GM20000 (cell line): ENCODE measurements at regions not wholly inside any gene's neighbourhood (a gene's known extent, or its start where the extent isn't known, plus 50 kb on each side); places are given as distances from the start of the nearest gene placed in this dataset.
"Not testable (repeated sequence)": the region's sequence is repeated elsewhere in the genome, so short reads cannot be mapped to it uniquely, and the experiment has no call there.

ENCODE experiments used
- DNase-seq: peaks from one replicate; pipeline ENCODE4 v3.0.0; 2012; ENCODE audit warnings: low spot score
- TF ChIP-seq, protein P1 (sequence below): IDR thresholded peaks from 2 replicates; pipeline ENCODE4 v1.5.1; 2012; ENCODE audit warnings: mild to moderate bottlenecking, control low read depth; ENCODE audit errors: extremely low read depth, missing control alignments

DNA sequence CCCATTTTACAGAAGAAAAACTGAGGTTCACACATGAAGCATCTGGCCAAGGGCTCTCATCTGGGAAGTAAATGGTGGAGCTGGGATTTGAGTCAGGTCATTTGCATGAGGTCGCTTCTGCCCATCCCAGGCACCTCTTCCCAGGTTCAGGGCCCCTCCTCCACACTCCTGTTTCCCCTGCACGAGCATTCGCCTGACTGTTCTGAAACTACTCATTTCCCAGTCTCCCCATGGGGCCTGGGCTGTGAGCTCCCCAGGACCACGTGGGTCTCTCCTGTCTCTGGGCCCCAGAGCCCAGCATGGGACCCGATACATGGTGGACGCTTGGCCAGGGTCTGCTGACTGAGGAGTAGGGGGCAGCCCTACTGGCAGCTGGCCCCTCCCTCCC lies 360.8 kb downstream of the MATN1 start:
- no peak for DNase-seq
- TF ChIP-seq, protein P1, sequence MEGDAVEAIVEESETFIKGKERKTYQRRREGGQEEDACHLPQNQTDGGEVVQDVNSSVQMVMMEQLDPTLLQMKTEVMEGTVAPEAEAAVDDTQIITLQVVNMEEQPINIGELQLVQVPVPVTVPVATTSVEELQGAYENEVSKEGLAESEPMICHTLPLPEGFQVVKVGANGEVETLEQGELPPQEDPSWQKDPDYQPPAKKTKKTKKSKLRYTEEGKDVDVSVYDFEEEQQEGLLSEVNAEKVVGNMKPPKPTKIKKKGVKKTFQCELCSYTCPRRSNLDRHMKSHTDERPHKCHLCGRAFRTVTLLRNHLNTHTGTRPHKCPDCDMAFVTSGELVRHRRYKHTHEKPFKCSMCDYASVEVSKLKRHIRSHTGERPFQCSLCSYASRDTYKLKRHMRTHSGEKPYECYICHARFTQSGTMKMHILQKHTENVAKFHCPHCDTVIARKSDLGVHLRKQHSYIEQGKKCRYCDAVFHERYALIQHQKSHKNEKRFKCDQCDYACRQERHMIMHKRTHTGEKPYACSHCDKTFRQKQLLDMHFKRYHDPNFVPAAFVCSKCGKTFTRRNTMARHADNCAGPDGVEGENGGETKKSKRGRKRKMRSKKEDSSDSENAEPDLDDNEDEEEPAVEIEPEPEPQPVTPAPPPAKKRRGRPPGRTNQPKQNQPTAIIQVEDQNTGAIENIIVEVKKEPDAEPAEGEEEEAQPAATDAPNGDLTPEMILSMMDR: no peak

DNA sequence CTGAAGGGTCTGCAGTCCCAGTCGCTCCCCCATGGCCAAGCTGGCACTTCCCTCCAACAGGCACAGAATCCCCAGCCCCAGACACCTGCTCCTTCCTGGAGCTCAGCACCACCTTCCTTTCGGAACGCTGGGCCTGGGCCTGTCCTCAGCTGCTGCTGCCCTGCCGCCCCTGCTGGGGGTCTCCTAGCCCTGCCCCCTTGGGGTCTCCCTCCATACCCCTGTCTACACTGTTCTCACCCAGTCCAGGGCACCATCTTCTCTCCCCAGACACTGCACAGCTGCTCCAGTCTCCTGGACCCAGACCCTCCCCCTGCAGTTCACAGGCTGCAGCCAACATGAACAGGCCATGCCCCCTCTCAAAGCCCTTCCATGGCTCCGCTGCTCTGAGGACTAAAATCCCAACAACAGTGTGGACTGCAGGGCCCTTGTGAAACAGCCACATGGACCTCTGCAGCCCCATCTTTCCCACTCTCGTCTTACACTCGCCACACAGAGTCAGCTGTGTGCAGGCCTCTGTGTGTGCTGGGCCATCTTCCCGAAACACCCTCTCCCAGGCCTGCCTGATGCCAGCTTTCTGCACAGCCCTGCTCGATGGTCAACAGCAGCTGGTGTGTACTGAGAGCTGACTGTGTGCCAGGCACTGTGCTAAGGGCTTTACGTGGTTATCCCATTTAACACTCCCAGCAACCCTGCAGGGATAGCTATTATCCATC lies 361.3 kb downstream of the MATN1 start:
- DNase-seq: not testable (repeated sequence)

DNA sequence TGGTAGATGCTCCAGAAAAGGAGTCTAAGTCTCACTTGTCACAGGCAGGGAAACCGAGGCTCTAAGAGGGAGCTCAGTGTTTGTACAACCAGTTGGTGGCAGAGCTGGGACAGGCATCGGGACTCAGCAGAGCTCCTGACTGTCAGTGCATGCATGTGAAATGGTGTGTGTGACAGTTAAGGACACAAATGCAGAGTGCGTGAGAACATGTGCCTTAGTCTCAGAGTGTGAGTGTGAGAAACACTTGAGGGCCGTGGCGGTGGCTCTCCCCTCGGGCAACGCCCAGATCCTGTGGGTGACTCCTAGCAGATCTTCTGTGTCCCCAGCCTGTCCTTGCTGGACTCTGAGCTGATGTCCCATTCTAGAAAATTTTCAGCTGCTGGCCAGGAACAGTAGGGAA lies 362.6 kb downstream of the MATN1 start:
- TF ChIP-seq, protein P1: no peak
- no peak for DNase-seq

DNA sequence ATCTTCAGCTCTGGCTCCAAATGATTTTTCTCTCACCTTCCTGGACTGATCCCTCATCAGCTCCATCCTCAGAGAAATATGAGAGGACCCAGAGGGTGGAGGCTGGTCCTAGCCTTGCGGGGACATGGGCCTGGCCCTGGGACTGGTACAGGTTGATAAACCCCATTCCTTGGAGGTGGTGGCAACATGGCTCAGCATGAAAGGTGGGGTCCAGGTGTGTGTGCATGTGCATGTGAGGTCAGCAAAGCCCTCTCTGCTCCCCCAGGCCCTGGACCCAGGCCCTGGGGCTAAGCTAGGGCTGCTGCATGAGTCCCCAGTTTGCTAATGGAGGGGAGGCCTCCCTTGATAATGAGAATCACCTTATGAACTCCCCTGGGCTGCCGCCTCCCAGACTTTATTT lies 363.1 kb downstream of the MATN1 start:
- TF ChIP-seq, protein P1: no peak
- DNase-seq: no peak

DNA sequence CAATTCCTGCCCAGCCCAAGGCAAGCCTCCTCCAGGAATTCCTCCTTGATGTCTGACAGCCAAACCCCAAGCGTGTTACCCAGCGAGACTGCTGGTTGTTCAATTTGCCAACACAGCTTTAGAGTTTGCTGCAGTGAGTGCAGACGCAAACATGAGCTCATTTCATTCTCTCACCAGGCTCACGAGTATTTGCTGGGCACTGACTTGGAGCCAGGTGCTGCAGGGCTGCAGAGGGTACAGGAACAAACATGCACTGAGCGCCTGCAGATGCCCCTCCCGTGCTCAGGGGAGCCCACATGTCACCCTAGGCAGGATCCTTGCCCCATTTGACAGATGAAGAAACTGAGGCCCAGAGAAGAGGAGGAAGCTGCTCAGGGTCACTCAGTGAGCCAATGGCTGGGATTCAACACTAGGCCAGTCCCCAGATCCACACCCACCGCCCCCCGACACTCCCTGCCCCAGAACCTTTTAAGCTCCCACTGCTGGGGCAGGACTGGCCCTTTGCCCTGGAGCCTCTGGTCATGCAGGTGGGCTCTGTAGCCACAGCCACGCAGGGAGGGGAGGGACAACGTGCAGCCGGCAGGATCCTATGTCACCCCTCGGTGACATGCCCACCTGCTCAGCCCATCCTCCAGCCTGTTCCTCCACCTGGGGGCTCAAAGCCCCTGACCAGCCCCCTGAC lies 363.7 kb downstream of the MATN1 start:
- DNase-seq: no peak
- TF ChIP-seq, protein P1: no peak

DNA sequence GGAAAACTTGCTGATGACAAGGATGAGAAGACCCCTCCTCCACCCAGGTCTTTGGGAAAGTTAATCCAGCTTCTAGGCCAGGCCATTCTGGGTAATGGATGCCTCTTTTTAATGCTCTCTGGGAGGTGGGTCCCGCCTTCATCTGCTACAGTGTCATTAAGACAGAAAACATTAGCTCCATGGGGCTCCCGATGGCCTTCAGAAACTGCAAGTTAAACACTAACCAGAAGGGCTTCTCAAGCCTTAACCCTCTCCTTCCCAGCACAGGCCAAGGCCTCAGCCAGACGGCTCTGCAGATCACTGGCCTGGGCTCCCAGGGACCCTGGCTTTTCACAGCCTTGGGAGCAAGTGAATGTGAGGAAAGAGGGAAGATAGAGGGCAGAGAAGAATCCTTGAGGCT lies 364.9 kb downstream of the MATN1 start:
- TF ChIP-seq, protein P1: no peak
- DNase-seq: no peak

DNA sequence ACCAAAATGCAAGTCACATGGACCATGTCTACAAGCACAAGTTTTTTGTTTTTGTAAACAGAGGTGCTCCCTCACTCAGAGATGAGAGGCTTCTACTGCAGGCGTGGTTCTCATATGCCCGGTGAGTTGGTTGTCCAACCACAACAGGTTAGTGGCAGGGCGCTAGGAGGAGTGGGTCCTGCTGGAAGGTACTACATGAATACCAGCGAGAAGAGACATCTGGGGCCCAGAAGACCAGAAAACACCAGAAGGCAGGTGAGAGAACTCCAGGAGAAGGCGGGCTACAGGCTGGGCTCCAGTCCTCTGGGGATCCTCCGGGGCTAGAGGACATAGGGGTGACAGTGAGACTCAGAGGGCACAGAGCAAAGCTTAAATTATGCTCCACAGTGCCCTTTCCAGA lies 366.5 kb downstream of the MATN1 start:
- TF ChIP-seq, protein P1: no peak
- DNase-seq: no peak

DNA sequence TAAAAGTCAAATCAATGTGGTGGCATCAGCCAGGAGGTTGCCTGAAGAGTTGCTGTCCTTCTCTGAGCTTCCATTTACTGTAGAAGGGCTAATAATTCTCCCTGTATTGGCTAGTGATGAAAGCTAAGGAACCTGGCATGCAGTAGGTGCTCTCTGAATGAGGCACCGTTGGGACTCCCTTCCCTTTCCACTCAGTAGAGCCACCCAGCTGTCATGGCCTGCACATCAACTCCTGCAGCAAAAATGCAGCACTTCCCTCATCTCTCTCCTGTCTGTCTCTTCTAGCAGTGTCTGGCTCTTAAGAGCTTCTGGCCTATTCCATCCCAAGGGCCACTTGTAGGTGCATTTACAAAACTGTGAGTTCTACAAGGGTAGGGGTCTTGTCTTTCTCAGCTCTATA lies 369.0 kb downstream of the MATN1 start:
- TF ChIP-seq, protein P1: no peak
- DNase-seq: no peak
